ENCODE measurements at regions not wholly inside any gene's neighbourhood (a gene's known extent, or its start where the extent isn't known, plus 50 kb on each side); places are given as distances from the start of the nearest gene placed in this dataset.
"Not testable (repeated sequence)": the region's sequence is repeated elsewhere in the genome, so short reads cannot be mapped to it uniquely, and the experiment has no call there.

- no peaks in the 10 kb centered on the region for H3K27me3 Mint-ChIP-seq
- CTCF ChIA-PET, result no interaction called here
- ATAC-seq, result no peak
- no peaks in the 10 kb centered on the region for H3K4me1 Mint-ChIP-seq
- no peak overlapping the region for H3K27ac Mint-ChIP-seq
- DNase-seq, result no peak
- no peaks in the 10 kb centered on the region for H3K36me3 Mint-ChIP-seq
- no peaks in the 10 kb centered on the region for H3K9me3 Mint-ChIP-seq (ENCODE audit: low read depth)
- no peak overlapping the region for H3K4me3 Mint-ChIP-seq
Measured at GRCh38 chr2:237207646-237208045, 122.0 kb downstream of the COPS8 start.

GRCh38 chr2:237208373-237209260 is 122.9 kb downstream of the COPS8 start:
- Mint-ChIP-seq H3K27me3 (no peaks in the 10 kb centered on the region), H3K4me3 (no peak overlapping the region), H3K4me1 (no peaks in the 10 kb centered on the region), H3K27ac (no peak overlapping the region), H3K36me3 (no peaks in the 10 kb centered on the region), H3K9me3 (ENCODE audit: low read depth) (no peaks in the 10 kb centered on the region)
- DNase-seq, result no peak
- CTCF ChIA-PET, result no interaction called here
- ATAC-seq, result no peak

GRCh38 chr2:237209885-237210284 is 124.2 kb downstream of the COPS8 start:
- CTCF ChIA-PET, result no interaction called here
- no peaks in the 10 kb centered on the region for H3K36me3 Mint-ChIP-seq
- DNase-seq, result no peak
- no peak for ATAC-seq
- no peaks in the 10 kb centered on the region for H3K9me3 Mint-ChIP-seq (ENCODE audit: low read depth)
- H3K4me3 Mint-ChIP-seq, result no peak overlapping the region
- H3K27ac Mint-ChIP-seq, result no peak overlapping the region
- H3K27me3 Mint-ChIP-seq, result no peaks in the 10 kb centered on the region
- H3K4me1 Mint-ChIP-seq, result no peaks in the 10 kb centered on the region

- Mint-ChIP-seq H3K36me3 (no peaks in the 10 kb centered on the region), H3K4me3 (no peak overlapping the region), H3K4me1 (no peaks in the 10 kb centered on the region), H3K27ac (no peak overlapping the region), H3K27me3 (no peaks in the 10 kb centered on the region), H3K9me3 (ENCODE audit: low read depth) (no peaks in the 10 kb centered on the region)
- no peak for ATAC-seq
- DNase-seq, result no peak
- CTCF ChIA-PET, result no interaction called here
Measured at GRCh38 chr2:237210297-237210696, 124.6 kb downstream of the COPS8 start.

GRCh38 chr2:237210763-237211162 is 125.1 kb downstream of the COPS8 start:
- CTCF ChIA-PET, result no interaction called here
- Mint-ChIP-seq H3K4me3 (no peak overlapping the region), H3K27ac (no peak overlapping the region), H3K9me3 (ENCODE audit: low read depth) (no peaks in the 10 kb centered on the region), H3K36me3 (no peaks in the 10 kb centered on the region), H3K27me3 (no peaks in the 10 kb centered on the region), H3K4me1 (no peaks in the 10 kb centered on the region)
- ATAC-seq (no peak), DNase-seq (peak; percentile 18)

GRCh38 chr2:237212356-237213279 is 126.9 kb downstream of the COPS8 start:
- H3K36me3 Mint-ChIP-seq; H3K4me1 Mint-ChIP-seq; H3K4me3 Mint-ChIP-seq; H3K27ac Mint-ChIP-seq; ATAC-seq; H3K9me3 Mint-ChIP-seq (ENCODE audit: low read depth); H3K27me3 Mint-ChIP-seq; CTCF ChIA-PET: not testable (repeated sequence)
- peak; percentile 3 for DNase-seq

- Mint-ChIP-seq H3K4me3 (no peak overlapping the region), H3K4me1 (no peaks in the 10 kb centered on the region), H3K36me3 (no peaks in the 10 kb centered on the region), H3K9me3 (ENCODE audit: low read depth) (no peaks in the 10 kb centered on the region), H3K27me3 (no peaks in the 10 kb centered on the region), H3K27ac (no peak overlapping the region)
- DNase-seq (peak; percentile 32), ATAC-seq (no peak)
- CTCF ChIA-PET, result no interaction called here
Measured at GRCh38 chr2:237213315-237214022, 127.8 kb downstream of the COPS8 start.

GRCh38 chr2:237214030-237214675 is 128.5 kb downstream of the COPS8 start:
- H3K27ac Mint-ChIP-seq, result no peak overlapping the region
- H3K4me3 Mint-ChIP-seq, result no peak overlapping the region
- CTCF ChIA-PET, result no interaction called here
- H3K27me3 Mint-ChIP-seq, result peaks cover 4% of the 10 kb centered on the region
- ATAC-seq (no peak), DNase-seq (no peak)
- no peaks in the 10 kb centered on the region for H3K9me3 Mint-ChIP-seq (ENCODE audit: low read depth)
- H3K4me1 Mint-ChIP-seq, result no peaks in the 10 kb centered on the region
- no peaks in the 10 kb centered on the region for H3K36me3 Mint-ChIP-seq

- Mint-ChIP-seq H3K27ac (no peak overlapping the region), H3K4me1 (no peaks in the 10 kb centered on the region), H3K27me3 (peaks cover 7% of the 10 kb centered on the region), H3K9me3 (ENCODE audit: low read depth) (no peaks in the 10 kb centered on the region), H3K4me3 (no peak overlapping the region), H3K36me3 (no peaks in the 10 kb centered on the region)
- DNase-seq (no peak), ATAC-seq (no peak)
- CTCF ChIA-PET, result no interaction called here
Measured at GRCh38 chr2:237214963-237215362, 129.3 kb downstream of the COPS8 start.

- H3K4me3 Mint-ChIP-seq, result no peak overlapping the region
- CTCF ChIA-PET, result no interaction called here
- H3K9me3 Mint-ChIP-seq (ENCODE audit: low read depth), result no peaks in the 10 kb centered on the region
- no peak overlapping the region for H3K27ac Mint-ChIP-seq
- ATAC-seq, result no peak
- H3K36me3 Mint-ChIP-seq, result no peaks in the 10 kb centered on the region
- H3K27me3 Mint-ChIP-seq, result peaks cover 18% of the 10 kb centered on the region
- H3K4me1 Mint-ChIP-seq, result no peaks in the 10 kb centered on the region
- no peak for DNase-seq
Measured at GRCh38 chr2:237217995-237218616, 132.4 kb downstream of the COPS8 start.

GRCh38 chr2:237218756-237219155 is 133.1 kb downstream of the COPS8 start:
- H3K4me1 Mint-ChIP-seq, result no peaks in the 10 kb centered on the region
- CTCF ChIA-PET, result no interaction called here
- DNase-seq (no peak), ATAC-seq (no peak)
- H3K36me3 Mint-ChIP-seq, result no peaks in the 10 kb centered on the region
- H3K9me3 Mint-ChIP-seq (ENCODE audit: low read depth), result no peaks in the 10 kb centered on the region
- no peak overlapping the region for H3K4me3 Mint-ChIP-seq
- peaks cover 18% of the 10 kb centered on the region for H3K27me3 Mint-ChIP-seq
- no peak overlapping the region for H3K27ac Mint-ChIP-seq

GRCh38 chr2:237219826-237220225 is 134.1 kb downstream of the COPS8 start:
- Mint-ChIP-seq H3K27me3 (peaks cover 18% of the 10 kb centered on the region), H3K36me3 (no peaks in the 10 kb centered on the region), H3K27ac (no peak overlapping the region), H3K4me3 (no peak overlapping the region), H3K9me3 (ENCODE audit: low read depth) (no peaks in the 10 kb centered on the region), H3K4me1 (no peaks in the 10 kb centered on the region)
- DNase-seq (no peak), ATAC-seq (no peak)
- CTCF ChIA-PET, result no interaction called here

- Mint-ChIP-seq H3K4me3 (no peak overlapping the region), H3K4me1 (peaks cover 2% of the 10 kb centered on the region), H3K36me3 (no peaks in the 10 kb centered on the region), H3K9me3 (ENCODE audit: low read depth) (no peaks in the 10 kb centered on the region), H3K27ac (no peak overlapping the region), H3K27me3 (peaks cover 20% of the 10 kb centered on the region)
- ATAC-seq, result no peak
- CTCF ChIA-PET, result no interaction called here
- peak; percentile 31 for DNase-seq
Measured at GRCh38 chr2:237221443-237221842, 135.8 kb downstream of the COPS8 start.
